ENCODE measurements at regions not wholly inside any gene's neighbourhood (a gene's known extent, or its start where the extent isn't known, plus 50 kb on each side); places are given as distances from the start of the nearest gene placed in this dataset.
"Not testable (repeated sequence)": the region's sequence is repeated elsewhere in the genome, so short reads cannot be mapped to it uniquely, and the experiment has no call there.

DNA sequence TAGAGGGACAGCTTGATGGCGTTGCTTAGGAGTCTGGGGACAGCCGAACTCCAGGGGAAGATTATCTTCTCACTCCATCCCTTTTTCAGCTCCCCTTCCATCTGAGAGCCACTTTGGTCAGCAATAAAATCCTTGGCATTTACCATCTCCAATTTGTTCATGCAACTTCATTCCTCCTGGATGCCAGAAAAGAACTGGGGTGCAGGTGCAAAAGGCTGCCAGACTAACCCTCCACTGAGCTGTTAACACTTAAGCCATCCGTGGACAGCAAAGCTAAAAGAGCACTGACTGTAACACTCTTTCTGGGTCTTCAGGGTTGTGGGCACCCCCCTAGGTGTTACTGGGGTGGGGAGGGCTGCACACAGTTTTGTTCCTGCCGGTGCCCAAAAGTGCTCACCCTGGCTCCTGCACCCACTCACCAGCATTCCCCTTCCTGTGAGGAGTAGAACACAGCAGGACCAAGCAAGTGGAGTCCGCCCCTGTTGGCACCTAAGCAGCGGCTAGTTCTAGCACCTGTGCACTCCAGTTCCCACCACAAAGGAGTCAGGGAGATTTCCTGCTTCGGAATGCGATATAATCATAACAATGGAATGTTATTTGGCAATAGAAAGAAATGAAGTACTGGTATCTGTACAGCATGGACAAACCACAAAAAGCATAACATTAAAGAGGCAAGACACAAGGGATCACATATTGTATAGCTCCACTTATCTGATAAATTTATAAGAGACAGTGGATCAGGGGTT lies 95.1 kb downstream of the NPY start:
- POLR2A ChIA-PET = no interaction called here
- Mint-ChIP-seq H3K4me3 (no peak overlapping the region), H3K27me3 (no peaks in the 10 kb centered on the region), H3K4me1 (no peaks in the 10 kb centered on the region), H3K27ac (no peak overlapping the region), H3K36me3 (no peaks in the 10 kb centered on the region), H3K9me3 (no peaks in the 10 kb centered on the region)
- ATAC-seq (ENCODE audit: low read depth) (no peak), DNase-seq (no peak)

DNA sequence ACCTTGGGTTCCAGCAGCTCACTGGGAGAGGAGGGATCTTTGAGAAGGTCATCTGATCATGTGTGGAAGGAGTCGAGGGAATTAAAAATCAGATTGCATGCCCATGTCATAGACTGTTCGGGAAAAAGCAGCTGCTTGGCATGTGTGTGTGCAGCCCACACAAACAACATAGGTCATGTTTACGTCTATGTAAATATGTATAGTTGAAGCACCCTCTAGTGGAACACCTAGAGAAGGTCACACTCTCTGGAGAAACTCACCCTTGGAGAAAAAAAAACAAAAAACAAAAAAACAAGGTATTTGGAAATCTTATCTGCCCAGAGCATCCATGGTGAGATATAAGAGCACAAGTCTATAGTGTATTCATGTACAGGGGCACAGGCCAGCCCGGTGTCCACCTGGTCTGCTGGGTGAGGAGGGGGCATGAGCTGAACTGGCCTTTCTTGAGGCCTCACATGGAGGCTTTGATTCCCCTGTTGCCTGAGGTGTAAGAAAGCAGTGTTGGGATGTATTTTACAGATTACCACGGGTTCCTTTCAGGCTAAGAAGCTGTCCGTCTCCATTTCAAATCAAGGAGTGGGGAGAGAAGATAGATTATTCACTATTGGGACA lies 98.0 kb downstream of the NPY start:
- Mint-ChIP-seq H3K9me3 (no peaks in the 10 kb centered on the region), H3K27ac (no peak overlapping the region), H3K27me3 (peaks cover 5% of the 10 kb centered on the region), H3K4me3 (no peak overlapping the region), H3K4me1 (no peaks in the 10 kb centered on the region), H3K36me3 (no peaks in the 10 kb centered on the region)
- DNase-seq = no peak
- peak; percentile 50 for ATAC-seq (ENCODE audit: low read depth)
- POLR2A ChIA-PET = no interaction called here

DNA sequence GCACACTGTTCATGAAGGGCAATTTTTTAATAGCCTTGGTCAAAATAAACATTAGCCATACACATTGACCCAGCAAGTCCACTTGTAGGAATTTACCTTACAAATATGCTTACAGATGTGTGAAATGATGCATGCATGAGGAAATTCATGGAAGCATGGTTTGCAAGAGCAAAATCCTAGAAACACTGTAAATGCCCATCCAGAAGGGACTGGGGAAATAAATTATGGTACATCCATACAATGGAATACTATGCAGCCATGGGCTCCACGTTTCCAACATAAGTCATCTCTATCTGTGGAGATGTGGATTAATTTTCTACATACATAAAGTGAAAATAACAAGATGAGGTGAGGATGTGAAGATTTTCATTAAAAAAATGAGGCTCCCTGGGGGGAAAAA lies 99.1 kb downstream of the NPY start:
- peaks cover 5% of the 10 kb centered on the region for H3K27me3 Mint-ChIP-seq
- H3K4me3 Mint-ChIP-seq = no peak overlapping the region
- no peaks in the 10 kb centered on the region for H3K36me3 Mint-ChIP-seq
- POLR2A ChIA-PET = no interaction called here
- H3K9me3 Mint-ChIP-seq = no peaks in the 10 kb centered on the region
- H3K4me1 Mint-ChIP-seq = no peaks in the 10 kb centered on the region
- H3K27ac Mint-ChIP-seq = no peak overlapping the region
- no peak for ATAC-seq (ENCODE audit: low read depth)
- no peak for DNase-seq

DNA sequence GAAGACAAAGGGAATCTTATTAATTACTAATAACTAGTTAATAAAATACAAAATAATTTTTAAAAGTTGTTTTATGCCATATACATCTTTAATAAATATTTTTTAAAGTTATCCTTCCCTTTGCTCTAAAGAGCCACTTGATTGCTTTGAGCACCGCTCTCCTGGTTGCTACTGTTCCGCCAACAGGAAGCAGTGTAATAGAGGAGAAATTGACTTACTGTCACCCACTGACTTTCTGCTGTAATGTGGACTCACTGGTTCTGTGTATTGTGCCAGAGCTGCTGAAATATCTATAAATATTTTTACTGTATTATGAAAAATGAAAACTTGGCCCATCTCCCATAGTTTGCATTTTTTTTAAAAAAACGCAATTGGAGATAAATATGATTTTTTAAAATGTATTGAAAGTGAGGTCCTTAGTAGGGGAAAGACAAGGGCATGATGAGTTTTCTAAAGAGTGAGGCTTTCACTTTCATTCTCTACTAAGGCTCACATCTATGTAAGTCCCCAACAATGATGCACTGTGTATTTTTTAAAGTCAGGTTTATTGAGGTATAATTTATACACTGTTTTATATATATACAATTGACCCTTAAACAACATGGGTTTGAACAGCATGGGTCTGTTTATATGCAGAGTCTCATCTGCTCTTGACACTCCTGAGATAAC lies 100.5 kb downstream of the NPY start:
- ATAC-seq (ENCODE audit: low read depth) (peak; percentile 52), DNase-seq (no peak)
- peaks cover 9% of the 10 kb centered on the region for H3K27me3 Mint-ChIP-seq
- no peaks in the 10 kb centered on the region for H3K36me3 Mint-ChIP-seq
- H3K27ac Mint-ChIP-seq = no peak overlapping the region
- POLR2A ChIA-PET = no interaction called here
- H3K4me1 Mint-ChIP-seq = no peaks in the 10 kb centered on the region
- no peaks in the 10 kb centered on the region for H3K9me3 Mint-ChIP-seq
- no peak overlapping the region for H3K4me3 Mint-ChIP-seq

DNA sequence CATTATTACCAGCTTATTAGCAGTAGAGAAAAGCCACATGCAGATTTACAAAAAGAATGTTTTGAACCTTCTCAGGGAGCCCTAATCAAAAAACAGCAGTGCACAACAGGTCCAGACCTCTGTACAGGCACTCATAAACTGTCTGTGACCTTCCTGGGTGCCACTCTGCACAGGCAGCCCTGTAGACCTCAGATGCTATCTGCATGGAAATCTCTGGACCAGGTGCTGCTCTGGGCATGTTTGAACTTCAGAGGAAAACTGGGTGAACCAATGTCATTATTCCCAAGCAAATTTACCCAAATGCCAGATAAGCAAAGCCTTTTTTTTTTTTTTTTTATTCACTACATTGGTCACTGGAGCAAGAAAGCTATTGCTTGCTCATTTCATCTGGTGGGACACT lies 104.2 kb downstream of the NPY start:
- no peak overlapping the region for H3K27ac Mint-ChIP-seq
- ATAC-seq (ENCODE audit: low read depth) = no peak
- no peaks in the 10 kb centered on the region for H3K36me3 Mint-ChIP-seq
- H3K9me3 Mint-ChIP-seq = no peaks in the 10 kb centered on the region
- no peaks in the 10 kb centered on the region for H3K4me1 Mint-ChIP-seq
- H3K4me3 Mint-ChIP-seq = no peak overlapping the region
- peaks cover 9% of the 10 kb centered on the region for H3K27me3 Mint-ChIP-seq
- POLR2A ChIA-PET = no interaction called here
- DNase-seq = no peak

DNA sequence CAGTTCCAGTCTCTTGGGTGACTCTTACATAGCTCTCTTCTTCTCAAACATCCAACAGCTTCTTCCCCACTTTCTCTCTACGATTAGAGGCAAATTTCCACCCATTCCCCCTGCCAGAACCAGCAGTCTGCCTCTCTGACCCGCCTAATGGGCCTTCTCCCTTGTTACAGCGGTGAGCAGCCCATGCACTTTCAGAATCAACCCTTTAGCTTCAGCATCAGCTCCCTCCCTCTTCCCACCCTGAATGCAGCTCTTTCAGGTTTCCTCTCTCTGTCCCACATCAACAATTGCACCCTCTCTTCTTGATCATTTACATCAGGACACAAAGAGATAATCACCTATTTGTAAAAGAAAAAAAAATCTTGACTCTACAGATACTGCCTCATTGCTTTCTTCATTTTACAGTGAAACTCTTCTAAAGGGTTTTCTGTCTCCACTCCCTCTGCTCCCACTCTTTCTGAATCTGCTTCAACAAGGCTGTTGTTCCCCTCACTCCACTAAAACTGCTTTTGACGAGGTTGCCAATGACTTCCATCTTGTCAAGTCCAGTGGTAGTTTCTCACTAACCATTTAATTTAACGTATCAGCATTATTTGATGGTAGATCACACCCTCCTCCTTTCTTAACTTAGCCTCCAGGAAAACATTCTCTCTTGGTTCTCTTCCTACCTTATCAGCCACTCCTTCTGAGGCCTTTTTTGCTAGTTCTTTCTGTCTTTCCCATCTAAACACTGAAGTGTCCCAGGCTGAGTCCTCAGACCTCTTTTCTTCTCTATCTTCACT lies 106.6 kb downstream of the NPY start:
- ATAC-seq (ENCODE audit: low read depth) = no peak
- no peaks in the 10 kb centered on the region for H3K36me3 Mint-ChIP-seq
- no peaks in the 10 kb centered on the region for H3K4me1 Mint-ChIP-seq
- DNase-seq = no peak
- H3K9me3 Mint-ChIP-seq = no peaks in the 10 kb centered on the region
- H3K4me3 Mint-ChIP-seq = no peak overlapping the region
- POLR2A ChIA-PET = no interaction called here
- H3K27me3 Mint-ChIP-seq = peaks cover 6% of the 10 kb centered on the region
- H3K27ac Mint-ChIP-seq = no peak overlapping the region

DNA sequence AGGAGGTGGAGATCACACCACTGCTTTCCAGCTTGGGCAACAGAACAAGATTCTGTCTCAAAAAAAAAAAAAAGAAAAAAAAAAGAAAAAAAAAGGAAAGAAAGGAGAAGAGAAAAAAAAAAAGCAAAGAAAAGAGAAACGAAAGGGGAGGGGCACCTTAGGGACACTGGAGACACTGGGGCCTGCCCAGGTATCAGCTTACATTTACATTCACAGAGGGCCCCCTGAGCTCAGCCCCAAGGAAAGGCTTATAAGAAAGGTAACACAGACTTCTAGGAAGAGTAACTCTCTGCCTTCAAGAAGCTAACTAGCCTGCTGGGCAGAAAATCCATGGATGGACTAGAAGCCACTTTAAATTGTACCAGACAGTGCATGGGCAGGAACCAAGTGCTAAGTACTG lies 108.8 kb downstream of the NPY start:
- POLR2A ChIA-PET = no interaction called here
- no peak overlapping the region for H3K27ac Mint-ChIP-seq

DNA sequence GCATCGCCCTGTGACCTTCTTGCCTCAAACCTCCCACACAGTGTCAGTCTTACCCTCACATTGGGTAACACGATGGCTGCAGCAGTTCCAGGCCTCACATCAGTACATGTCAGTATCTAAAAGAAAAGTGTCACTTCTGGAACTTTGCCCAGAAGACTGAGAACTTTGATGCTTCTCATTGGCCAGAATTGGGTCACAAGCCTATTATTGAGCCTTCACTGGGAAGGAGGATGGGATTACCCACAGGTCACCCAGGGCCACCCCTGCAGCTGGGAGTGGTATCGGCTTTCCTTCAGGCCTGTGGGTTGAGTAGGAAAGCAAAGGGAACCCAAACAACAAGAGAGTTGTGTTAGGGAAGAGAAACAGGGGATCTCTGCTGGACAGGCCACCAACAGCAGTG lies 111.5 kb downstream of the NPY start:
- Mint-ChIP-seq H3K4me3 (no peak overlapping the region), H3K9me3 (no peaks in the 10 kb centered on the region), H3K4me1 (no peaks in the 10 kb centered on the region), H3K36me3 (no peaks in the 10 kb centered on the region), H3K27ac (no peak overlapping the region), H3K27me3 (no peaks in the 10 kb centered on the region)
- POLR2A ChIA-PET = no interaction called here
- ATAC-seq (ENCODE audit: low read depth) = no peak
- DNase-seq = no peak

More for the DNA sequence above, 108.8 kb downstream of the NPY start:
- Mint-ChIP-seq H3K36me3 (no peaks in the 10 kb centered on the region), H3K9me3 (no peaks in the 10 kb centered on the region), H3K27me3 (peaks cover 3% of the 10 kb centered on the region), H3K4me3 (no peak overlapping the region), H3K4me1 (no peaks in the 10 kb centered on the region)
- ATAC-seq (ENCODE audit: low read depth) = no peak
- DNase-seq = no peak

DNA sequence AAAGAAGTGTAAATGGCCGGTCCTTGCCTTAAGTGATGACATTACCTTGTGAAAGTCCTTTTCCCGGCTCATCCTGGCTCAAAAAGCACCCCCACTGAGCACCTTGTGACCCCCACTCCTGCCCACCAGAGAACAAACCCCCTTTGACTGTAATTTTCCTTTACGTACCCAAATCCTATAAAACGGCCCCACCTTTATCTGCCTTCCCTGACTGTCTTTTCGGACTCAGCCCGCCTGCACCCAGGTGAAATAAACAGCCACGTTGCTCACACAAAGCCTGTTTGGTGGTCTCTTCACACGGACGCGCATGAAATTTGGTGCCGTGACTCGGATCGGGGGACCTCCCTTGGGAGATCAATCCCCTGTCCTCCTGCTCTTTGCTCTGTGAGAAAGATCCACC lies 112.4 kb downstream of the NPY start:
- H3K27ac Mint-ChIP-seq; ATAC-seq (ENCODE audit: low read depth); H3K27me3 Mint-ChIP-seq; H3K4me1 Mint-ChIP-seq; H3K36me3 Mint-ChIP-seq; H3K9me3 Mint-ChIP-seq; DNase-seq; H3K4me3 Mint-ChIP-seq; POLR2A ChIA-PET: not testable (repeated sequence)

DNA sequence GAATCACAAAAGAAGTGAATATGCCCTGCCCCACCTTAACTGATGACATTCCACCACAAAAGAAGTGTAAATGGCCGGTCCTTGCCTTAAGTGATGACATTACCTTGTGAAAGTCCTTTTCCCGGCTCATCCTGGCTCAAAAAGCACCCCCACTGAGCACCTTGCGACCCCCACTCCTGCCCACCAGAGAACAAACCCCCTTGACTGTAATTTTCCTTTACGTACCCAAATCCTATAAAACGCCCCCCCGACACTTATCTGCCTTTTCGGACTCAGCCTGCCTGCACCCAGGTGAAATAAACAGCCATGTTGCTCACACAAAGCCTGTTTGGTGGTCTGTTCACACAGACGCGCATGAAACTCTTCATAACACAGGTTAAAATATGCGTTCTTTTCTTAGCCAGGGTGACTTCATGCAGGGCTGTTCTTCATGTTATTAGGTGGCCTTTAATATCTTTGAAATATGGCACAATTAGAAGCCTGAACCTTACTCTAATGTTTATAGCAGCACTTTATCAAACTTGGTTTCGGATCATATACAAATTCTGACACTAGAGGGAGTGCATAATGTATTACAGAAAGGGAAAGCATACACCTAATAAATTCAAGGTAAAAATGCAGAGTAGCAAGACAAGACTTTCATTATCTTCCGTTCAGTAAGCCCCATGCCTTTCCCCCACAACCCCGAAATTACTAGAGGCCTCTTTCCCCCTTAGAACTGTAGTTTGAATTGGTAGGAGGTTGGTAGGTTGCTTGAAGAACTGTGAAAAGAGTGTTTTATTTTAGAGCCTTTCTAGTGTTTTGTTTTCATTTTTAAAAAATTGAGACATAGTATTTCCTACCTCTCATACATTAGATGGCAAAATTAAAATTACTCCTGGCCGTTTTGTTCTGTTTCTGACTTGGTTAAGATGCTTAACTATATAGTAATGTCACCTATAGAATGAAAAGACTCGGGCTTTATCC lies 117.9 kb downstream of the NPY start:
- no peak for ATAC-seq (ENCODE audit: low read depth)
- Mint-ChIP-seq H3K4me1 (peaks cover 4% of the 10 kb centered on the region), H3K36me3 (no peaks in the 10 kb centered on the region), H3K27me3 (peaks cover 4% of the 10 kb centered on the region), H3K9me3 (no peaks in the 10 kb centered on the region), H3K4me3 (no peak overlapping the region), H3K27ac (no peak overlapping the region)
- no peak for DNase-seq
- POLR2A ChIA-PET = no interaction called here

DNA sequence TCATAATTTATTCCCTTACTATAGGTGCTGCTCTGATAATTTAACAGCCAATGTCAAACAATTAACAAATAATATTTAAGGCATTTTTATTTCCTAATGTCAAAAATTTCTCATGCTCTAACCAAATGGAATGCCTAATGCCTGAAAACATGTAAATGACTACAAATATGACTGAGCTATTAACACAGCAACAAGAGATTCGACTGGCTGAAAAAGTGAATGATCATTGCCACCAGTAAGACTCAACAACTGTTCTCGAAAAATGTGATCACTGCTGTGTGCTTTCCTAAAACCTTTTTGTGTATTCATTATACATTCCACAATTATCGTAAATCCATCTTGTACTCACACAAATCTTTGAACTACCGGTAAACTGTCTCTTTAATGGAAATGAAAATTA lies 118.7 kb downstream of the NPY start:
- Mint-ChIP-seq H3K36me3 (no peaks in the 10 kb centered on the region), H3K4me1 (peaks cover 4% of the 10 kb centered on the region), H3K27me3 (peaks cover 4% of the 10 kb centered on the region), H3K9me3 (no peaks in the 10 kb centered on the region), H3K27ac (no peak overlapping the region), H3K4me3 (no peak overlapping the region)
- no peak for ATAC-seq (ENCODE audit: low read depth)
- POLR2A ChIA-PET = no interaction called here
- DNase-seq = no peak

DNA sequence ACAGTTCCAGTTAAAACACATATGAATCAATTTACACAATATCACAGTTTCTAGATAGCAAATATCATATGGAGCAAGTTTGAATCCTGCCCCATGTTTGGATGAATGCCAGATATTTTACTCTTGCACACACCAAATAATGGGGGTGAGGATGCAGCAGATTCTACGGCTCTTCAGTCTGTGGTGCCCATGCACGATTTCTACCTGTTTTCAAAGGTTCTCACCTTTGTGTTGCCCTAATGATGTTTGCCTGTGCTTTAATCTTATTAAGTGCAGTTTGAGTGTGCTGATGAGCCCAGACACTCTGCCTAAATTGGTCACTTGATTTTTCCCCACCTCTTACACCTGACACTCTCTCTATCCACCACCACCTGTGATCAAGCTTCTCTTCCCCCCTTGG lies 119.6 kb downstream of the NPY start:
- Mint-ChIP-seq H3K27me3 (peaks cover 4% of the 10 kb centered on the region), H3K27ac (no peak overlapping the region), H3K9me3 (no peaks in the 10 kb centered on the region), H3K36me3 (no peaks in the 10 kb centered on the region), H3K4me1 (peaks cover 4% of the 10 kb centered on the region), H3K4me3 (no peak overlapping the region)
- POLR2A ChIA-PET = no interaction called here
- no peak for ATAC-seq (ENCODE audit: low read depth)
- no peak for DNase-seq

DNA sequence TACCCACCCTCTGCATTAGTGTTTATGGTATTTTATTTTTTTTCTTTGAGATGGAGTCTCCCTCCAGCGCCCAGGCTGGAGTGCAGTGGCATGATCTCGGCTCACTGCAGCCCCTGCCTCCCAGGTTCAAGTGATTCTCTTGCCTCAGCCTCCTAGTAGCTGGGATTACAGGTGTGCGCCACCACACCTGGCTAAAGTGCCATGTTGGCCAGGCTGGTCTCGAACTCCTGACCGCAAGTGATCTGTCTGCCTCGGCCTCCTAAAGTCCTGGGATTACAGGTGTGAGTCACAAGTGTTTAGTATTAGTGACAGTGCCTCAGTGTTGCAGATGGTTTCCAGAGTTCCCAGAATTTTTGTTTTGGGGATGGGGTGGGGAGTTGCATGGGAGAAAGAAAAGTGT lies 120.3 kb downstream of the NPY start:
- H3K4me3 Mint-ChIP-seq = no peak overlapping the region
- DNase-seq = no peak
- no peak for ATAC-seq (ENCODE audit: low read depth)
- H3K36me3 Mint-ChIP-seq = no peaks in the 10 kb centered on the region
- peaks cover 4% of the 10 kb centered on the region for H3K4me1 Mint-ChIP-seq
- POLR2A ChIA-PET = no interaction called here
- H3K27me3 Mint-ChIP-seq = peaks cover 4% of the 10 kb centered on the region
- no peaks in the 10 kb centered on the region for H3K9me3 Mint-ChIP-seq
- H3K27ac Mint-ChIP-seq = no peak overlapping the region

All from activated naive CD8-positive, alpha-beta T cell treated with anti-CD3 and anti-CD28 coated beads, Interleukin-2, amount 10 ng/mL, durations not matched to agents 7 days and 5 days (primary cell).